ENCODE measurements at regions not wholly inside any gene's neighbourhood (a gene's known extent, or its start where the extent isn't known, plus 50 kb on each side); places are given as distances from the start of the nearest gene placed in this dataset.

- ChIA-PET POLR2A (no interaction called here), CTCF (no interaction called here)
- no peaks in the 10 kb centered on the region for H3K36me3 ChIP-seq (ENCODE audit: control insufficient read depth in 2 of 2, insufficient read depth in 1 of 2, low read length in 2 of 2)
- no peak overlapping the region for H3K4me3 ChIP-seq (ENCODE audit: low read depth, low read length)
- no peaks in the 10 kb centered on the region for H3K4me1 ChIP-seq (ENCODE audit: control insufficient read depth, insufficient read depth, low read length)
- TF ChIP-seq TSHZ1 (tag by site-specific recombination; IDR thresholded peaks at IDR 0.05; ENCODE audit: borderline replicate concordance) (no peak), SCRT2 (tag by site-specific recombination; IDR thresholded peaks at IDR 0.05) (no peak), ZNF600 (tag by site-specific recombination; IDR thresholded peaks at IDR 0.05) (no peak), ZNF214 (tag by site-specific recombination; IDR thresholded peaks at IDR 0.05; ENCODE audit: borderline replicate concordance) (no peak), ZNF26 (tag by site-specific recombination; IDR thresholded peaks at IDR 0.05) (no peak), ZNF2 (tag by site-specific recombination; IDR thresholded peaks at IDR 0.05) (no peak), REPIN1 (tag by site-specific recombination; IDR thresholded peaks at IDR 0.05; ENCODE audit: low read depth) (no peak), ZNF558 (tag by site-specific recombination; IDR thresholded peaks at IDR 0.05) (no peak), ZBTB21 (tag by site-specific recombination; IDR thresholded peaks at IDR 0.05) (no peak), ZNF157 (tag by site-specific recombination; IDR thresholded peaks at IDR 0.05) (no peak), ZNF280D (tag by site-specific recombination; IDR thresholded peaks at IDR 0.05) (no peak), ZNF248 (tag by site-specific recombination; IDR thresholded peaks at IDR 0.05) (no peak), ZBTB49 (tag by site-specific recombination; IDR thresholded peaks at IDR 0.05; ENCODE audit: low read depth) (no peak), GLIS1 (tag by site-specific recombination; IDR thresholded peaks at IDR 0.05) (no peak), BCL11B (tag by site-specific recombination; IDR thresholded peaks at IDR 0.05; ENCODE audit: low read depth) (no peak), ZNF23 (tag by site-specific recombination; IDR thresholded peaks at IDR 0.05; ENCODE audit: borderline replicate concordance) (no peak)
- H3K9me3 ChIP-seq (ENCODE audit: control insufficient read depth, insufficient read depth, low read depth, low read length): no peaks in the 10 kb centered on the region
- H3K27ac ChIP-seq (ENCODE audit: extremely low read depth, low read depth, low read length): no peak overlapping the region
Measured at GRCh38 chr2:164084066-164084465, 348.3 kb upstream of the FIGN start.

Measured in HEK293 (cell line).